ENCODE measurements at regions not wholly inside any gene's neighbourhood (a gene's known extent, or its start where the extent isn't known, plus 50 kb on each side); places are given as distances from the start of the nearest gene placed in this dataset.
A peak's percentile ranks its signal among the peaks of the same experiment; 100 is the strongest.

DNA sequence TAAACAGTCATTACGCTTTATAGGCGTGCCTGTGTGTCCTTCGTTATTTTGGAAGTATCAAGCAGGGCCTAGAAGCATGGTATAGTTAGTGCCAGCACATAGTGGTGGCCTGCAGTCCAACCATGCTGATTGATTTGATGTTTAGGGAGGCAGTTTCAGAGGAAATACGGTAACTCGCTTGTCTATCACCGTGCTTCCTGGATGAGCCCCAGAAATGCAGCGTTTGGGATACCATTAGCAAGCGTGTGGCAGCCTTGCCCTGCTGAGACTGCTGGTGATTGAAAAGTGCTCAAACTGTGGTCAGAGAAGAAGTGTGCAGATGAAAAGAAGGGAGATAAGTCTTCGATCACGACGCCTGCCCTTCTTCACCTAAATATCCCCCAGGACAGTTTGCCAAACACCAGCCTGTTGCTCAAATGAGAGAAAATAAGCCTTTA lies 158.4 kb downstream of the CHIC2 start:
- TF ChIP-seq, protein P1, sequence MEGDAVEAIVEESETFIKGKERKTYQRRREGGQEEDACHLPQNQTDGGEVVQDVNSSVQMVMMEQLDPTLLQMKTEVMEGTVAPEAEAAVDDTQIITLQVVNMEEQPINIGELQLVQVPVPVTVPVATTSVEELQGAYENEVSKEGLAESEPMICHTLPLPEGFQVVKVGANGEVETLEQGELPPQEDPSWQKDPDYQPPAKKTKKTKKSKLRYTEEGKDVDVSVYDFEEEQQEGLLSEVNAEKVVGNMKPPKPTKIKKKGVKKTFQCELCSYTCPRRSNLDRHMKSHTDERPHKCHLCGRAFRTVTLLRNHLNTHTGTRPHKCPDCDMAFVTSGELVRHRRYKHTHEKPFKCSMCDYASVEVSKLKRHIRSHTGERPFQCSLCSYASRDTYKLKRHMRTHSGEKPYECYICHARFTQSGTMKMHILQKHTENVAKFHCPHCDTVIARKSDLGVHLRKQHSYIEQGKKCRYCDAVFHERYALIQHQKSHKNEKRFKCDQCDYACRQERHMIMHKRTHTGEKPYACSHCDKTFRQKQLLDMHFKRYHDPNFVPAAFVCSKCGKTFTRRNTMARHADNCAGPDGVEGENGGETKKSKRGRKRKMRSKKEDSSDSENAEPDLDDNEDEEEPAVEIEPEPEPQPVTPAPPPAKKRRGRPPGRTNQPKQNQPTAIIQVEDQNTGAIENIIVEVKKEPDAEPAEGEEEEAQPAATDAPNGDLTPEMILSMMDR (conservative IDR thresholded peaks at IDR 0.05; ENCODE audit: control insufficient read depth, insufficient read depth, low read depth, low read length): no peak
- peak; percentile 78 for DNase-seq (ENCODE audit: low read depth)
- H3K4me3 ChIP-seq (ENCODE audit: control insufficient read depth, low read depth, low read length): peak overlapping the region; percentile 30

DNA sequence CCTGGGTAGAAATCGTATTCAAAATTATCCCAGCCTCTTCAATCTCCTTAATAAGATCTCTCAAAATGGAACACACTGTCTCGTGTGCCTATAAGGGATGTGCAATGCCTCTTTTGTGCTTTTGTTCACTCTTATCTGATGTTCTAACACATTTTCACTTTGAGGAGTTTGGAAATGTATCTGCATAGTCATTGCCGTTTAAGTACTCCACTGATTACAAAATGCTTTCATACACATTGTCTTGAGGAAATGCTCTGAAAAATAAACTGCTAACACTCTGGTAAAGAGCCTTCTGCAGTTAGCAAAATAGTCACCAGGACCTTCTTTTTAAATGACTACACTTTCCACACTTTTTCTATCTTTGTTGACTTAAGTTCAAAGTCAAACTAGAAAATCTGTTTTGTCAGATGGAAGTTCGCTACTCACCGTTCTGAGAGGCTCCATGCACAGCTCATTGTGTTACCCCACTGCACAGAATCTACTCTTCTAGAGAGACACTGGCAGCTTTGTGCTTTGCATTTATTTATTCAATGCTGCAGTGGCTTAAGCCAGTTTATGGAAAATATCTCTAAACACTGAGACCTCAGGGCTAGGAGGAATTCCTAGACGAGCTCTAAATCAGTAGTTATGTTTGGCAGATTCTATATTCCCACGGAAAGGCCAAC lies 159.0 kb downstream of the CHIC2 start:
- TF ChIP-seq, protein P1 (conservative IDR thresholded peaks at IDR 0.05; ENCODE audit: control insufficient read depth, insufficient read depth, low read depth, low read length): no peak
- DNase-seq (ENCODE audit: low read depth): no peak
- no peak overlapping the region for H3K4me3 ChIP-seq (ENCODE audit: control insufficient read depth, low read depth, low read length)

DNA sequence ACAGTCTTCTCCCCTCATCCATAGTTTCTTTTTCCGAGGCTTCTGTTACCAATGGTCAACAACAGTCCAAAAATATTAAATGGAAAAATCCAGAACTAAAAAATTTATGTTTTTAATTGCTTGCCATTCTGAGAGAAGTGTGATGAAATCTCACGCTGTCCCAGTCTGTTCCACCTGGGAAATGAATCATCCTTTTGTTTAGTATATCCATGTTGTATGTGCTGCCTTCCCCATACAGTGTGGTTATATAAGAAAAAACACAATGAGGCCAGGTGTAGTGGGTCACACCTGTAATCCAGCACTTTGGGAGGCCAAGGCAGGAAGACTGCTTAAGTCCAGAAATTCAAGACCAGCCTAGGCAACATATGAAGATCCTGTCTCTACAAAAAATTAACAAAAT lies 161.6 kb downstream of the CHIC2 start:
- TF ChIP-seq, protein P1 (conservative IDR thresholded peaks at IDR 0.05; ENCODE audit: control insufficient read depth, insufficient read depth, low read depth, low read length): no peak
- no peak overlapping the region for H3K4me3 ChIP-seq (ENCODE audit: control insufficient read depth, low read depth, low read length)
- DNase-seq (ENCODE audit: low read depth): peak; percentile 33

- DNase-seq (ENCODE audit: low read depth): no peak
- no peak overlapping the region for H3K4me3 ChIP-seq (ENCODE audit: control insufficient read depth, low read depth, low read length)
- TF ChIP-seq, protein P1 (conservative IDR thresholded peaks at IDR 0.05; ENCODE audit: control insufficient read depth, insufficient read depth, low read depth, low read length): no peak
Observed at GRCh38 chr4:53900271-53900649, 164.1 kb downstream of the CHIC2 start.

DNA sequence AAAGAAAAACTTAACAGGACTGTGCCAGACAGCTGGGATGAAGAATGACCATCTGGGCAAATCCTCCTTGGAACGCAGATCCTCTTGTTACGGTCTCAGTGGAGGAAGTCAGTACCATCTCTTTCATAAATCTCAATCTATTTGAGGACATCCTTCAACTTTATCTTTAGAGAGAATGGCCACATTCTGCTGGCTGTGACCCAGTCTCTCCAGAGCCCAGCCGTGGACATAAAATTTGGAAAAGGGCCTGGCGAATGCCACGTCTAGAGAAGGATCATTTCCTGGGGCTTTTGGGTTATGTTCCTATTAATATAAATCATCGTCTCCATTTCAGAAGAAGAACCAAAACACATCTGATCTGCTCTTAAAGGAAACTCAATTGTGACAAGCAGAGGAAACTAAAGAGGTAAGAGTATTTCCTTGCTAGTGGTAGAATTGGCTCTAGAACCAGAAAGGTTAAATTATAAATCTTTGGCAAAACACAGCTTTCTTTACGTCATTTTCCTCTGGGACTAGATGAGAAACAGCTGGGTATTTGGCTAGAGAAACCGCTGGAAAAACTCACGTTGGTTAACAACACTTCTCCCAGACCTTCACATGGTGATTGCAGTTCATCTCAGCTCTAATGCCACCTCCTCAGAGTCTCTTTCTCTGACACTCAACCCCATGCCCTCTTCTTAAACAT lies 164.7 kb downstream of the CHIC2 start:
- H3K4me3 ChIP-seq (ENCODE audit: control insufficient read depth, low read depth, low read length): no peak overlapping the region
- peak; percentile 95 for DNase-seq (ENCODE audit: low read depth)
- TF ChIP-seq, protein P1 (conservative IDR thresholded peaks at IDR 0.05; ENCODE audit: control insufficient read depth, insufficient read depth, low read depth, low read length): no peak

DNA sequence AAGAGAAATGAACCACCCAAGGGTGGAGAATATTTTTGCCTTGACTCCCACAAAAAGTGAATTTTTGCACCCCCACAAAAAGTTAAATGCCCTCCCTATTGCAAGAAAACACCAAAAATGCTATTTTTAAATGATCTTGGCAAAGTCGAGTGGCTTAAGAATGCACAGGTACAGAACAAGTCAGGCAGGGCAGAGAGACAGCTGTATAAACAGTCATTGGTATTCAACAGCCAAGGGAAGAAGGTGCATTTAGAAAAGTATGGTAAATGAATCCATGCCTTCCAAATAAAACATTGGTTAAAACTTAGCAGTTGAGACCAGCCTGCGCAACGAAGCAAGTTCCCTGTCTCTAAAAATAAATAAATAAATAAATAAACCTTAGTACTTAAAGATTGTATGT lies 169.3 kb downstream of the CHIC2 start:
- TF ChIP-seq, protein P1 (conservative IDR thresholded peaks at IDR 0.05; ENCODE audit: control insufficient read depth, insufficient read depth, low read depth, low read length): no peak
- no peak overlapping the region for H3K4me3 ChIP-seq (ENCODE audit: control insufficient read depth, low read depth, low read length)
- no peak for DNase-seq (ENCODE audit: low read depth)
